Neural cell (in vitro differentiated cells): ENCODE measurements at regions not wholly inside any gene's neighbourhood (a gene's known extent, or its start where the extent isn't known, plus 50 kb on each side); places are given as distances from the start of the nearest gene placed in this dataset.

Experiments
- CTCF ChIP-seq: fragments of 450-650 bp; IDR thresholded peaks from 2 replicates; pipeline ENCODE4 v1.5.1; 2014; ENCODE audit warnings: antibody characterized with exemption, mild to moderate bottlenecking, moderate library complexity; ENCODE audit not compliant: poor library complexity, severe bottlenecking
- EP300 ChIP-seq: fragments of 450-650 bp; conservative IDR thresholded peaks from 2 replicates; pipeline ENCODE4 v1.6.1; 2014; ENCODE audit warnings: antibody characterized with exemption, mild to moderate bottlenecking, moderate library complexity; ENCODE audit not compliant: poor library complexity, severe bottlenecking
- EZH2 ChIP-seq: fragments of 200-600, 300-800 bp; shearing (Covaris generic), sonication (generic); IDR thresholded peaks from 2 replicates; pipeline ENCODE4 v1.6.1; 2014; ENCODE audit warnings: antibody characterized with exemption, low read length, borderline replicate concordance, mild to moderate bottlenecking; ENCODE audit not compliant: insufficient read depth, poor library complexity, severe bottlenecking
- MXI1 ChIP-seq: fragments of 450-650 bp; conservative IDR thresholded peaks from 2 replicates; pipeline ENCODE4 v1.6.1; 2014; ENCODE audit warnings: antibody characterized with exemption, mild to moderate bottlenecking; ENCODE audit not compliant: poor library complexity, severe bottlenecking
- RAD21 ChIP-seq: fragments of 450-650 bp; conservative IDR thresholded peaks from 2 replicates; pipeline ENCODE4 v1.6.1; 2014; ENCODE audit warnings: antibody characterized with exemption, mild to moderate bottlenecking, moderate library complexity

DNA sequence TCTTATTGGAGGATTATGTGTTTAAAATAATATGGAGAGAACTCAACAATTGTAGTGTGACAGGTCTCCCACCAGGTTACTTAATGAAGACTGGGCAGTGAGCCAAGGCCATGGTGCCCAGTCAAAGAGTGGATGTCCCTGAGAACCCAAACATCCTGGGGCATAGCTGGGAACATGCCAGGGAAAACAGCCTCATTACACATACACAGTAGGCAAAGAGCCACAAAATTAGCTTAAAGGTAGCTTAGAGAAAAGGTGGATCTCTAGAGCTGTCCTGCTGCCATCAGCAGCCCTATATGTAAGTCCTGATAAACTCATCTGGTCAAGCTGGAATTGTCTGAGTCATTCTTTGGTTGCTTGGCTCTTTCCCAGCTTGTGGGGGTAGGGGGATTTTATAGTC, 287.8 kb downstream of the PHF14 start:
- TF ChIP-seq EP300 (no peak), MXI1 (no peak), CTCF (no peak), EZH2 (no peak), RAD21 (no peak)
